ENCODE measurements at regions not wholly inside any gene's neighbourhood (a gene's known extent, or its start where the extent isn't known, plus 50 kb on each side); places are given as distances from the start of the nearest gene placed in this dataset.

DNA sequence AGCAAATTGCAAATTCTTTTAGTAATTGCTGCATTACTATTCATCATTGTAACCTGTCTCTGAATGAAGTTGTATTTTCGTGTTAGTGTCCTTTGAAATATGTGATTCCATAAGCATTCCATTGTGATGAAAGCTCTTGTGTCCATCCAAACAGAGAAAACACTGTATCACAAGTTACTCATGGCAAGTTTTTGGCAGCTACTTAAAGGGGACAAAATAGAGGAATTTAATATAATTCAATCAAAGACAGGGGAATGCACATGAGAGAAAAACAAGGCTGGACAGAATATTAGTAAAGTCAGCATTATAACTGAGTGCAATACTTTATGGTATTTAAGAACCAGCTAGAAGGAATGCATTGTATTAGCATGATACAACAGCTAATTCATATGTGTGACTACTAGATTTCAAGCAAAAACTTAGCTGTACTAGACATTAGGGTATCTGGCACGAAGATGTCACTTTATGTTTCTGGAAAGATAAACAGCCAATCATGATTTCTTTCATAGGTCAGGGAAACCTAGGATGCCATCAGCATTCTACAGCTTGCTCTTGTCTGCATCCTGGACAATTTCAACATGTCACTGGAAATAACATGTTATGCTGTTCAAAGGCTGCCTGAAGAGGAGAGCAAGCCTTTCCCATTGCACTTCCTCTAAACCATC, 270.6 kb upstream of the MARCKS start:
- TF ChIP-seq, protein P1, sequence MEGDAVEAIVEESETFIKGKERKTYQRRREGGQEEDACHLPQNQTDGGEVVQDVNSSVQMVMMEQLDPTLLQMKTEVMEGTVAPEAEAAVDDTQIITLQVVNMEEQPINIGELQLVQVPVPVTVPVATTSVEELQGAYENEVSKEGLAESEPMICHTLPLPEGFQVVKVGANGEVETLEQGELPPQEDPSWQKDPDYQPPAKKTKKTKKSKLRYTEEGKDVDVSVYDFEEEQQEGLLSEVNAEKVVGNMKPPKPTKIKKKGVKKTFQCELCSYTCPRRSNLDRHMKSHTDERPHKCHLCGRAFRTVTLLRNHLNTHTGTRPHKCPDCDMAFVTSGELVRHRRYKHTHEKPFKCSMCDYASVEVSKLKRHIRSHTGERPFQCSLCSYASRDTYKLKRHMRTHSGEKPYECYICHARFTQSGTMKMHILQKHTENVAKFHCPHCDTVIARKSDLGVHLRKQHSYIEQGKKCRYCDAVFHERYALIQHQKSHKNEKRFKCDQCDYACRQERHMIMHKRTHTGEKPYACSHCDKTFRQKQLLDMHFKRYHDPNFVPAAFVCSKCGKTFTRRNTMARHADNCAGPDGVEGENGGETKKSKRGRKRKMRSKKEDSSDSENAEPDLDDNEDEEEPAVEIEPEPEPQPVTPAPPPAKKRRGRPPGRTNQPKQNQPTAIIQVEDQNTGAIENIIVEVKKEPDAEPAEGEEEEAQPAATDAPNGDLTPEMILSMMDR (conservative IDR thresholded peaks at IDR 0.05), result no peak
- no peak for TF ChIP-seq ZFX (IDR thresholded peaks at IDR 0.05)

All from C4-2B (cell line).